Upper lobe of left lung (tissue), 6 donors: ENCODE measurements at regions not wholly inside any gene's neighbourhood (a gene's known extent, or its start where the extent isn't known, plus 50 kb on each side); places are given as distances from the start of the nearest gene placed in this dataset.

Experiments used
- ATAC-seq, 2 donors: fragments of 200-7000 bp; cut with Tn5 transposase; one replicate each; pipeline ENCODE4 v1.9.1; 2022; ENCODE audit warnings: mild to moderate bottlenecking in 2 of 2, moderate library complexity in 2 of 2; ENCODE audit not compliant: low FRiP score in 2 of 2
- DNase-seq, 2 donors: peaks; one replicate each; pipeline ENCODE4 v3.0.0-alpha.2; 2019 to 2020
- H3K27ac ChIP-seq, 4 donors: fragments of 200-600 bp; sonication (generic); one replicate each; pipeline ENCODE4 v1.5.1; 2016 to 2019
- H3K27me3 ChIP-seq, 4 donors: fragments of 200-600 bp; sonication (generic); one replicate each; pipeline ENCODE4 v1.5.1; 2017 to 2019
- H3K36me3 ChIP-seq, 4 donors: fragments of 200-600 bp; sonication (generic); one replicate each; pipeline ENCODE4 v1.5.1; 2016 to 2019
- H3K4me1 ChIP-seq, 4 donors: fragments of 200-600 bp; sonication (generic); one replicate each; pipeline ENCODE4 v1.5.1; 2018 to 2019
- H3K4me3 ChIP-seq, 4 donors: fragments of 200-600 bp; sonication (generic); one replicate each; pipeline ENCODE4 v1.5.1; 2017 to 2019; ENCODE audit warnings: mild to moderate bottlenecking in 2 of 4, moderate library complexity in 1 of 4
- H3K9me3 ChIP-seq, 4 donors: fragments of 200-600 bp; sonication (generic); one replicate each; pipeline ENCODE4 v1.5.1; 2018 to 2019
- EP300 ChIP-seq, 4 donors: sonication (generic); formaldehyde crosslinking; IDR thresholded peaks; one replicate each; pipeline ENCODE4 v1.5.1; 2017; ENCODE audit warnings: antibody characterized with exemption in 4 of 4, control low read depth in 2 of 4
- POLR2A ChIP-seq, 4 donors: fragments of 450-650 bp; IDR thresholded peaks; one replicate each; pipeline ENCODE4 v1.5.1; 2016 to 2017; ENCODE audit warnings: antibody characterized with exemption in 4 of 4, mild to moderate bottlenecking in 2 of 4
- POLR2AphosphoS5 ChIP-seq, 2 donors: sonication (generic); formaldehyde crosslinking; IDR thresholded peaks; one replicate each; pipeline ENCODE4 v1.5.1; 2017; ENCODE audit warnings: antibody characterized with exemption in 2 of 2
- WGBS, 2 donors: methylation state at CpG; one replicate each; pipeline ENCODE4 v1.1.5; 2017 to 2018; 5-methylcytosine and 5-hydroxymethylcytosine counted together
- TF ChIP-seq, protein P1 (sequence below), 6 experiments: fragments of 450-650 bp in 4 of 6; fragments of 200-600 bp in 2 of 6; sonication (generic) in 2 of 6; IDR thresholded peaks; one replicate each; pipeline ENCODE4 v1.5.1; 2016 to 2019; ENCODE audit warnings: antibody characterized with exemption in 6 of 6
- donor health status: DM: no; HTN: no; CAD: no; lungs with moderate emphysema.
- donor health status: DM: no; HTN: yes; CAD: no; lungs with severe emphysema.

DNA sequence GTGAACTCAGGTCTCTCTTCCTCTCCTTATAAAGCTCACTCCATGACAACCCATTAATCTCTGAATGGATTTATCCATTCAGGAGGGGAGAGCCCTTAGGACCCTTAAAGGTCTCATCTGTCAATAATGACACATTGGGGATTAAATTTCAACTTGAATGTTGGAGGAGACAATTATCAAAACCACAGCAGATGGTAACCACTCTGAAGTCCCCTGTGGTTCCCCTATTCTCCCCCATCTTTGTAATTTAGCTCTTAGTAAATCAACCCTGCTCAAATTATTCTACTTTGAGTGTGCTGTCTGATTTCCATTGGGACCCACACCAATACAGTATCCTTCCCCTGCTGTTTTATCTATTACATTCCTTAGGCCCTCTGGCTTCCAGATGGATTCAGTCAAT lies 72.0 kb upstream of the RAI14 start:
- DNase-seq (no peak), ATAC-seq (no peak)
- no peaks in the 10 kb centered on the region for H3K36me3 ChIP-seq
- no peak overlapping the region for H3K4me3 ChIP-seq
- no peaks in the 10 kb centered on the region for H3K27me3 ChIP-seq
- TF ChIP-seq, protein P1, sequence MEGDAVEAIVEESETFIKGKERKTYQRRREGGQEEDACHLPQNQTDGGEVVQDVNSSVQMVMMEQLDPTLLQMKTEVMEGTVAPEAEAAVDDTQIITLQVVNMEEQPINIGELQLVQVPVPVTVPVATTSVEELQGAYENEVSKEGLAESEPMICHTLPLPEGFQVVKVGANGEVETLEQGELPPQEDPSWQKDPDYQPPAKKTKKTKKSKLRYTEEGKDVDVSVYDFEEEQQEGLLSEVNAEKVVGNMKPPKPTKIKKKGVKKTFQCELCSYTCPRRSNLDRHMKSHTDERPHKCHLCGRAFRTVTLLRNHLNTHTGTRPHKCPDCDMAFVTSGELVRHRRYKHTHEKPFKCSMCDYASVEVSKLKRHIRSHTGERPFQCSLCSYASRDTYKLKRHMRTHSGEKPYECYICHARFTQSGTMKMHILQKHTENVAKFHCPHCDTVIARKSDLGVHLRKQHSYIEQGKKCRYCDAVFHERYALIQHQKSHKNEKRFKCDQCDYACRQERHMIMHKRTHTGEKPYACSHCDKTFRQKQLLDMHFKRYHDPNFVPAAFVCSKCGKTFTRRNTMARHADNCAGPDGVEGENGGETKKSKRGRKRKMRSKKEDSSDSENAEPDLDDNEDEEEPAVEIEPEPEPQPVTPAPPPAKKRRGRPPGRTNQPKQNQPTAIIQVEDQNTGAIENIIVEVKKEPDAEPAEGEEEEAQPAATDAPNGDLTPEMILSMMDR (IDR thresholded peaks at IDR 0.05), result no peak
- TF ChIP-seq POLR2AphosphoS5 (IDR thresholded peaks at IDR 0.05), result no peak
- no peak for TF ChIP-seq POLR2A (IDR thresholded peaks at IDR 0.05)
- no peak for TF ChIP-seq EP300 (IDR thresholded peaks at IDR 0.05)
- peaks cover 0 to 21% (median 0%) of the 10 kb centered on the region in 4 donors for H3K4me1 ChIP-seq
- no peaks in the 10 kb centered on the region for H3K9me3 ChIP-seq
- no peak overlapping the region for H3K27ac ChIP-seq

DNA sequence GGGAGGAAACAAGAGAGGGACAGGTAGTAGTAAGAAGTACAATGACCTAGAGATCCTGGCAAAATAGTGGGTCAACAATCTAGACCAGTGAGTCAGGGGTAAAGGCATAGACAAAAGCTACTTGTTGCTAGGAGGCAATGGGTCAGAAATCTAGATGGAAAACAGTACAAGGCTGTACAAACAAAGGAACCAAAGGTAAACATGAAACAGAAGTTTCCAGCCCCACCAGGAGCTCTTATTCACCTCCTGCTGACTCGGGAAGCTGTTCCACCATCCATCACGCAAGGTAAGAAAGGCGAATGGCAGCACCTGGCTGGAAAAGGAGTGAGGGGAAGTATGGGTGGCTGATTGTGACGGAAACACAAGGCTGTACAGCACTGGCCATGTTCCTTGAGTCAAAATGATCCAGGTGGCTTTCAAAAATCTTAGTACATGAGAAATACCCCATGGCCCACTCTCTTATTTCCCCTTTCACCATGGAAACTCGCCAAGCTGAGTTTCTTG lies 70.5 kb upstream of the RAI14 start:
- Histone ChIP-seq H3K36me3 (no peaks in the 10 kb centered on the region), H3K4me1 (peaks cover 0 to 21% (median 0%) of the 10 kb centered on the region in 4 donors), H3K27me3 (no peaks in the 10 kb centered on the region), H3K9me3 (no peaks in the 10 kb centered on the region), H3K4me3 (no peak overlapping the region), H3K27ac (peak overlapping the region; percentile 43 to 69 (median 48))
- DNase-seq, result no peak
- ATAC-seq, result peak in 1 of 2 donors; percentile 6
- WGBS, 2 donors, result 84 to 89% methylated on average over 5 of the region's 5 CpGs
- TF ChIP-seq, protein P1 (IDR thresholded peaks at IDR 0.05), result no peak

DNA sequence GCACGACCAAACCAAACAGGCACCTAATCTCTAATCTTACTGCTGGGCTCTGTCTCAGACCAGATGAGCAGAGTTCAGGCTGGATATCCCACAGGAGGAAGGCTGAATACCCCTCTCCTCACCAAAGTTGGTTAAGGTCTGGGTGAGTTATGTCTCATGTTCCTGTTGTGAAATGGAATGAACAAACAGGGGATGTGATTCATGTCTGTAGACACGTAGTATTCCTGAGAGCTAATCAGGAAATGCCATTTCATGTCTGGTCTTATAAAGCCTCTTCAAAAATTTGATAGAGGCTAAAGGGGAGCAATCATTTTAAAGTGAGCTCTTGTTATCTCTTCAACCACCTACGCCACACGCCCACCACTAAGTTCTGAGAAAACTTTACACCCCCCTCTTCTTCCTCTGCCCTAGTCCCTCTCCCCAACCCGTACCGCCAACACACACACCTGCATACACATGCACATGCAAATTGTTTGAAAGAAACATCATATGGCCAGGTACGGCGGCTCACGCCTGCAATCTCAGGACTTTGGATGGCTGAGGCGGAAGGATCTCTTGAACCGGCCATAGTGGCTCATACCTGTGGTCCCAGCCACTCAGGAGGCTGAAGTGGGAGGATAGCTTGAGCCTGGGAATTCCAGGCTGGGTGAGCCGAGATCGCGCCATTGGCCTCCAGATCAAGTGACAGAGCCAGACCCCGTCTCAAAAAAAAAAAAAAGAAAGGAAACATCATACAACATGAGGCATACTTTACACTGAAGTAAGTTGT lies 69.8 kb upstream of the RAI14 start:
- H3K9me3 ChIP-seq, result no peaks in the 10 kb centered on the region
- peak; percentile 11 to 28 for ATAC-seq
- H3K4me1 ChIP-seq, result peaks cover 0 to 21% (median 0%) of the 10 kb centered on the region in 4 donors
- TF ChIP-seq POLR2A (IDR thresholded peaks at IDR 0.05) (no peak), EP300 (IDR thresholded peaks at IDR 0.05) (peak in 1 of 4 donors; percentile 32)
- no peaks in the 10 kb centered on the region for H3K27me3 ChIP-seq
- no peak overlapping the region for H3K4me3 ChIP-seq
- WGBS, 2 donors, result 81 to 83% methylated on average over 15 of the region's 15 CpGs
- H3K36me3 ChIP-seq, result no peaks in the 10 kb centered on the region
- peak overlapping the region; percentile 43 to 69 (median 48) for H3K27ac ChIP-seq
- no peak for DNase-seq

DNA sequence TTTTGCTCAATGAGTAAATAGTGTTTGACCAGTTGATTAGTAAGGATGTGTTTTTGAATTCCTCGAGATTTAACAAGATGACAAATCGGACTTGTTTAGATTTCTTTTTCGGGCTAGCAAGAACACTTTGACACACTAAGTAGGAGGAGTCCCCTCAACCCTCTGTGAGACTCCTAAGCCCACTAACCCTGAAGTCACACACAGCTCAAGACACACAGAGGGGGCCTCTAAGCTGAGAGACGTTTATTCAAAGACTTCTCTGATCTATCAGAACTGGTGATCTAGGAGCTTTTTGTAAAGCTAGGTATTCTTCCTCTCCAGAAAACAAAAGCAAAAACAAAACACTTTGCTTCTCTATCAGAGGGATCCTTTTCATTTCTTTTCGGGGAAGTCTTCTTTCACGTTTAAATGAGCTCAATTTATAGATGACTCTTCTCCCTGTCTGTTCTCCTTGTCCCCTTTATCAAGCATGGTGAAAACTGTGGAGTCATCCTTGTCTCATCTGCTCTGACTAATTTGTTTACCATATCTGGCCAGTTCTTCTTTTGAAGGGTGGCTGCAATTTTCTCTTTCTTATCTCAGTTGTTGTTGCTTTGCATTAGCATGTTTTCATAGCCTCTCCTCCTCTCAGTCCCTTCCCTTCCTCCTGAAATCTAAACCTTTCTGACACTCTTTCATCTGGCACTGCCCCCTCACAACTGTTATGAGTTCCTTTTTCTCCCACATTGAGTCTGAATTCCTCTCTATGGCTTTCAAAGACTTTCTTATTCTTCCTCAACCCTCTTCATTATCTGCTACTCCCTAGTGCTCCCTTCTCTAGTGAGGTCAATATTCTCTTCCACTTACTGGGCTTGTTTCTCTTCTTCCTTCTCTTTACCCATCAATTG lies 68.5 kb upstream of the RAI14 start:
- Histone ChIP-seq H3K36me3 (no peaks in the 10 kb centered on the region), H3K4me1 (peaks cover 0 to 21% (median 0%) of the 10 kb centered on the region in 4 donors), H3K27me3 (no peaks in the 10 kb centered on the region), H3K9me3 (no peaks in the 10 kb centered on the region), H3K4me3 (no peak overlapping the region), H3K27ac (peak overlapping the region in 1 of 4 donors; percentile 49)
- no peak for DNase-seq
- TF ChIP-seq, protein P1 (IDR thresholded peaks at IDR 0.05), result no peak
- TF ChIP-seq EP300 (IDR thresholded peaks at IDR 0.05) (no peak), POLR2AphosphoS5 (IDR thresholded peaks at IDR 0.05) (no peak), POLR2A (IDR thresholded peaks at IDR 0.05) (no peak)
- WGBS, 2 donors, result 64 to 66% methylated on average over 6 of the region's 6 CpGs
- peak in 1 of 2 donors; percentile 46 for ATAC-seq

DNA sequence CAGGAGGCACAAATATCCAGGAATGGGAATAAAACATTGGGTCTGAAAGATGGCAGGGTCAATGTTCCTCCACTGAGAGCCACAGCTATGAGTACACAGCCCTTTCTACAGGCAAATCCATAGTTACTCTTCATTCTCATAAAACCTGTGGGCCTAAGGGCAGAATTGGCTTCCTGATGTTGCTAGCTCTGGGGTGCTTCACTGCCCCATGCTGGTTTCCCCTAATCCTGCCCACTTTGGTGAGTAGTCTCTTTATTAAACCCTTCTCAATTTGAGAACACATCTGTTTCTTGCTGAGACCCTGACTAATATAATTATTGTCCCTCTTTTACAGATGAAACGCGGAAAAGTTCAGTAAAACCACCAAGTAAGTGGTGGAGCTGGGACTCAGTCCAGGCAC lies 66.3 kb upstream of the RAI14 start:
- 98 to 100% methylated on average over 2 of the region's 2 CpGs for WGBS, 2 donors
- no peaks in the 10 kb centered on the region for H3K9me3 ChIP-seq
- DNase-seq (no peak), ATAC-seq (no peak)
- H3K4me1 ChIP-seq, result peaks cover 0 to 15% (median 0%) of the 10 kb centered on the region in 4 donors
- H3K36me3 ChIP-seq, result no peaks in the 10 kb centered on the region
- no peak overlapping the region for H3K27ac ChIP-seq
- TF ChIP-seq POLR2AphosphoS5 (IDR thresholded peaks at IDR 0.05), result no peak
- TF ChIP-seq POLR2A (IDR thresholded peaks at IDR 0.05), result no peak
- no peak for TF ChIP-seq EP300 (IDR thresholded peaks at IDR 0.05)
- TF ChIP-seq, protein P1 (IDR thresholded peaks at IDR 0.05), result no peak
- no peak overlapping the region for H3K4me3 ChIP-seq
- H3K27me3 ChIP-seq, result no peaks in the 10 kb centered on the region
